ENCODE measurements at regions not wholly inside any gene's neighbourhood (a gene's known extent, or its start where the extent isn't known, plus 50 kb on each side); places are given as distances from the start of the nearest gene placed in this dataset.

- Histone ChIP-seq H3K4me1 (no peaks in the 10 kb centered on the region), H3K27ac (no peak overlapping the region), H3K36me3 (ENCODE audit: low read depth, missing control alignments) (no peaks in the 10 kb centered on the region), H3K4me3 (no peak overlapping the region), H3K9me3 (no peaks in the 10 kb centered on the region), H3K27me3 (no peaks in the 10 kb centered on the region)
- no peak for DNase-seq
- WGBS, 2 donors: 68 to 71% methylated on average over 1 of the region's 1 CpG
- TF ChIP-seq POLR2A (IDR thresholded peaks at IDR 0.05) (no peak), CTCF (IDR thresholded peaks at IDR 0.05) (no peak)
- intact Hi-C loops (cut with DNase I; ENCODE audit: low total_unique reads): no loop called here
Observed at GRCh38 chr2:70381235-70381634, 79.4 kb upstream of the FAM136A start.

DNA sequence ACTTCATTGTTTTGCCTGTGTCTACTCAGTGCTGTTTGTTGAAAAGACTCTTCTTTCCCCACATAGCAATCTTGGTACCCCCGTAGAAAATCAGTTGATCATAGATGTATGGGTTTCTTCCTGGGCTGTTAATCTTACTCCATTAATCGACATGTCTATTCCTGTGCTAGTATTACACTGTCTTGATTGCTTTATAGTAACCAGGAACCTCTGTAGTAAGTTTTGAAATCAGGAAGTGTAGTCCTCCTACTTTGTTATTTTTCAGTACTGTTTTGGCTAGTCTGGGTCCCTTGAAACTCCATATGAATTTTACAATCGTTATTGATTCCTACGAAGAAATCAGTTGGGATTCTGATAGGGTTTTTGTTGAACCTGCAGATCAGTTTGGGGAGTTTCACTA is 78.8 kb upstream of the FAM136A start:
- Histone ChIP-seq H3K27me3 (no peaks in the 10 kb centered on the region), H3K27ac (no peak overlapping the region), H3K36me3 (ENCODE audit: low read depth, missing control alignments) (no peaks in the 10 kb centered on the region), H3K4me1 (no peaks in the 10 kb centered on the region), H3K9me3 (no peaks in the 10 kb centered on the region), H3K4me3 (no peak overlapping the region)
- no peak for DNase-seq
- 72 to 94% methylated on average over 4 of the region's 4 CpGs for WGBS, 2 donors
- intact Hi-C loops (cut with DNase I; ENCODE audit: low total_unique reads): no loop called here
- no peak for TF ChIP-seq POLR2A (IDR thresholded peaks at IDR 0.05)
- no peak for TF ChIP-seq CTCF (IDR thresholded peaks at IDR 0.05)

DNA sequence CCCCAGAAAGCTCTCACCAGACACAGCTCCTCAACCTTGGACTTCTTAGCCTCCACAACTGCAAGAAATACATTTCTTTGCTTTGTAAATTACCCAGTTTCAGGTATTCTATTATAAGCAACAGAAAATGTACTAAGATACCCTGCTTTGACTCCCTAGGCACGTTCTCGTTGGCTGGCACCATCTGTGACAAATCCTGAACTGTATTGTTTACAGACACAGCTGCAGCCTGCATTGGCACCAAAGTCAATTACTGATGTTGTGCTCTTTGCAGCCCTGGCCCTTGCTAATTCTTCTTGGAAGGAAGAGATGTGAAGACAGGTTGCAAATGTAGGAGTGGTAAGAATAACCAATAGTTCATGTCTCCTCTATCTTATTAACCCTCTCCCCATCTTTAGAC is 72.7 kb upstream of the FAM136A start:
- H3K27me3 ChIP-seq: no peaks in the 10 kb centered on the region
- intact Hi-C loops (cut with DNase I; ENCODE audit: low total_unique reads): no loop called here
- TF ChIP-seq CTCF (IDR thresholded peaks at IDR 0.05) (no peak), POLR2A (IDR thresholded peaks at IDR 0.05) (no peak)
- H3K4me1 ChIP-seq: no peaks in the 10 kb centered on the region
- H3K27ac ChIP-seq: no peak overlapping the region
- 71 to 85% methylated on average over 2 of the region's 2 CpGs for WGBS, 2 donors
- no peak for DNase-seq
- H3K36me3 ChIP-seq (ENCODE audit: low read depth, missing control alignments): no peaks in the 10 kb centered on the region
- H3K9me3 ChIP-seq: no peaks in the 10 kb centered on the region
- H3K4me3 ChIP-seq: no peak overlapping the region

- DNase-seq: no peak
- intact Hi-C loops (cut with DNase I; ENCODE audit: low total_unique reads): no loop called here
- Histone ChIP-seq H3K4me1 (no peaks in the 10 kb centered on the region), H3K36me3 (ENCODE audit: low read depth, missing control alignments) (no peaks in the 10 kb centered on the region), H3K27me3 (no peaks in the 10 kb centered on the region), H3K4me3 (no peak overlapping the region), H3K9me3 (no peaks in the 10 kb centered on the region), H3K27ac (no peak overlapping the region)
- 62 to 64% methylated on average over 3 of the region's 3 CpGs for WGBS, 2 donors
- no peak for TF ChIP-seq POLR2A (IDR thresholded peaks at IDR 0.05)
- TF ChIP-seq CTCF (IDR thresholded peaks at IDR 0.05): no peak
Observed at GRCh38 chr2:70371753-70372152, 69.9 kb upstream of the FAM136A start.

GRCh38 chr2:70369082-70369481 is 67.2 kb upstream of the FAM136A start:
- H3K9me3 ChIP-seq: no peaks in the 10 kb centered on the region
- H3K27me3 ChIP-seq: no peaks in the 10 kb centered on the region
- H3K36me3 ChIP-seq (ENCODE audit: low read depth, missing control alignments): no peaks in the 10 kb centered on the region
- no peak for TF ChIP-seq POLR2A (IDR thresholded peaks at IDR 0.05)
- no peak for TF ChIP-seq CTCF (IDR thresholded peaks at IDR 0.05)
- H3K4me1 ChIP-seq: no peaks in the 10 kb centered on the region
- no peak for DNase-seq
- no peak overlapping the region for H3K4me3 ChIP-seq
- intact Hi-C loops (cut with DNase I; ENCODE audit: low total_unique reads): no loop called here
- 45 to 56% methylated on average over 5 of the region's 5 CpGs for WGBS, 2 donors
- no peak overlapping the region for H3K27ac ChIP-seq

Measured in testis (tissue), 2 donors.